ENCODE measurements at regions not wholly inside any gene's neighbourhood (a gene's known extent, or its start where the extent isn't known, plus 50 kb on each side); places are given as distances from the start of the nearest gene placed in this dataset.

GRCh38 chr6:78623554-78623953, 243.8 kb upstream of the IRAK1BP1 start:
- H2AFZ ChIP-seq (ENCODE audit: low read depth, low read length), result no peak overlapping the region
- intact Hi-C loops (cut with micrococcal nuclease), result no loop called here
- CTCF ChIA-PET (ENCODE audit: low intra/inter-chr PET ratio), result no interaction called here
- POLR2A ChIA-PET, result no interaction called here
- H3K27ac ChIP-seq (ENCODE audit: extremely low read depth, low read depth, low read length), result no peak overlapping the region
- H3K79me2 ChIP-seq (ENCODE audit: control insufficient read depth, insufficient read depth, low read length), result no peaks in the 10 kb centered on the region
- DNase-seq (ENCODE audit: extremely low read depth in 1 of 4, low spot score in 3 of 4) (no peak), FAIRE-seq (no peak), ATAC-seq (no peak)
- H3K4me2 ChIP-seq (ENCODE audit: insufficient read depth, low read length), result no peak overlapping the region
- TF ChIP-seq TARDBP (IDR thresholded peaks at IDR 0.05) (no peak), CC2D1A (IDR thresholded peaks at IDR 0.05) (no peak), HLTF (IDR thresholded peaks at IDR 0.05) (no peak), ZNF766 (CRISPR knock-in tag; conservative IDR thresholded peaks at IDR 0.05) (no peak), SMARCB1 (IDR thresholded peaks at IDR 0.05; ENCODE audit: insufficient read length, low read depth) (no peak), ID3 (CRISPR knock-in tag; IDR thresholded peaks at IDR 0.05) (no peak), ID3 (tag; IDR thresholded peaks at IDR 0.05) (no peak), NUFIP1 (IDR thresholded peaks at IDR 0.05; ENCODE audit: partially characterized antibody) (no peak), ZNF146 (CRISPR knock-in tag; IDR thresholded peaks at IDR 0.05; ENCODE audit: unreplicated experiment) (no peak), CCAR2 (IDR thresholded peaks at IDR 0.05; ENCODE audit: low read depth, low read length) (no peak), RBM15 (IDR thresholded peaks at IDR 0.05; ENCODE audit: insufficient read depth, low read length) (no peak), POLR3G (IDR thresholded peaks at IDR 0.05; ENCODE audit: extremely low read depth, insufficient read length, insufficient replicate concordance) (no peak)
- TF ChIP-seq, protein P1, sequence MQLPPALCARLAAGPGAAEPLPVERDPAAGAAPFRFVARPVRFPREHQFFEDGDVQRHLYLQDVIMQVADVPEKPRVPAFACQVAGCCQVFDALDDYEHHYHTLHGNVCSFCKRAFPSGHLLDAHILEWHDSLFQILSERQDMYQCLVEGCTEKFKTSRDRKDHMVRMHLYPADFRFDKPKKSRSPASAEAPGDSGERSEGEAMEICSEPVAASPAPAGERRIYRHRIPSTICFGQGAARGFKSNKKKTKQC (CRISPR knock-in tag; IDR thresholded peaks at IDR 0.05), result no peak
- TF ChIP-seq, protein P2, sequence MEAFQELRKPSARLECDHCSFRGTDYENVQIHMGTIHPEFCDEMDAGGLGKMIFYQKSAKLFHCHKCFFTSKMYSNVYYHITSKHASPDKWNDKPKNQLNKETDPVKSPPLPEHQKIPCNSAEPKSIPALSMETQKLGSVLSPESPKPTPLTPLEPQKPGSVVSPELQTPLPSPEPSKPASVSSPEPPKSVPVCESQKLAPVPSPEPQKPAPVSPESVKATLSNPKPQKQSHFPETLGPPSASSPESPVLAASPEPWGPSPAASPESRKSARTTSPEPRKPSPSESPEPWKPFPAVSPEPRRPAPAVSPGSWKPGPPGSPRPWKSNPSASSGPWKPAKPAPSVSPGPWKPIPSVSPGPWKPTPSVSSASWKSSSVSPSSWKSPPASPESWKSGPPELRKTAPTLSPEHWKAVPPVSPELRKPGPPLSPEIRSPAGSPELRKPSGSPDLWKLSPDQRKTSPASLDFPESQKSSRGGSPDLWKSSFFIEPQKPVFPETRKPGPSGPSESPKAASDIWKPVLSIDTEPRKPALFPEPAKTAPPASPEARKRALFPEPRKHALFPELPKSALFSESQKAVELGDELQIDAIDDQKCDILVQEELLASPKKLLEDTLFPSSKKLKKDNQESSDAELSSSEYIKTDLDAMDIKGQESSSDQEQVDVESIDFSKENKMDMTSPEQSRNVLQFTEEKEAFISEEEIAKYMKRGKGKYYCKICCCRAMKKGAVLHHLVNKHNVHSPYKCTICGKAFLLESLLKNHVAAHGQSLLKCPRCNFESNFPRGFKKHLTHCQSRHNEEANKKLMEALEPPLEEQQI (IDR thresholded peaks at IDR 0.05), result no peak
- BruUV-seq (replicated peaks), result no TSS peak
- H3K27me3 ChIP-seq (ENCODE audit: control insufficient read depth in 2 of 2, insufficient read depth in 2 of 2, low read length in 2 of 2), result no peaks in the 10 kb centered on the region
- no peaks in the 10 kb centered on the region for H3K9me3 ChIP-seq (replicated peaks; ENCODE audit: control insufficient read depth, insufficient read depth, low read depth, low read length)
- in situ Hi-C loops (cut with MboI), result no loop called here
- no peaks in the 10 kb centered on the region for H4K20me1 ChIP-seq (replicated peaks; ENCODE audit: control insufficient read depth, insufficient read depth, low read length)
- H3K9me1 ChIP-seq (ENCODE audit: control insufficient read depth, insufficient read depth, low read length), result no peaks in the 10 kb centered on the region
- no peaks in the 10 kb centered on the region for H3K36me3 ChIP-seq (ENCODE audit: control insufficient read depth, insufficient read depth, low read length)
- H3K4me1 ChIP-seq (replicated peaks in 1 of 2; ENCODE audit: control insufficient read depth in 2 of 2, insufficient read depth in 2 of 2, low read length in 2 of 2), result no peaks in the 10 kb centered on the region
- H3K4me3 ChIP-seq, result no peak overlapping the region
- no peak overlapping the region for H3K9ac ChIP-seq (ENCODE audit: insufficient read depth in 1 of 2, low read depth in 2 of 2, low read length in 2 of 2)

Data from K562 (cell line).